GM18861 (cell line): ENCODE measurements at regions not wholly inside any gene's neighbourhood (a gene's known extent, or its start where the extent isn't known, plus 50 kb on each side); places are given as distances from the start of the nearest gene placed in this dataset.
"Not testable (repeated sequence)": the region's sequence is repeated elsewhere in the genome, so short reads cannot be mapped to it uniquely, and the experiment has no call there.

Experiments
- ATAC-seq: cut with Tn5 transposase; IDR thresholded peaks from one replicate; pipeline ENCODE4 v1.9.1; 2021; ENCODE audit not compliant: unreplicated experiment

DNA sequence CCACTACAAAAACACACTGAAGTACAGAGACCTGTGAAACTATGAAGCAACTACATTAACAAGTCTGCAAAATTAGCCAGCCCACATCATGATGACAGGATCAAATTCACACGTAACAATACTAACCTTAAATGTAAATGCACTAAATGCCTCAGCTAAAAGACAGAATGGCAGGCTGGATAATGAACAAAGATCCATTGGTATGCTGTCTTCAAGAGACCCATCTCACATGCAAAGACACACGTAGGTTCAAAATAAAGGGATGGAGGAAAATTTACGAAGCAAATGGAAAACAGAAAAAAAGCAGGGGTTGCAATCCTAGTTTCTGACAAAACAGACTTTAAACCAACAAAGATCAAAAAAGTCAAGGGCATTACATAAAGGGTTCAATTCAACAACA, 120.1 kb upstream of the OSTN start:
- ATAC-seq: not testable (repeated sequence)

DNA sequence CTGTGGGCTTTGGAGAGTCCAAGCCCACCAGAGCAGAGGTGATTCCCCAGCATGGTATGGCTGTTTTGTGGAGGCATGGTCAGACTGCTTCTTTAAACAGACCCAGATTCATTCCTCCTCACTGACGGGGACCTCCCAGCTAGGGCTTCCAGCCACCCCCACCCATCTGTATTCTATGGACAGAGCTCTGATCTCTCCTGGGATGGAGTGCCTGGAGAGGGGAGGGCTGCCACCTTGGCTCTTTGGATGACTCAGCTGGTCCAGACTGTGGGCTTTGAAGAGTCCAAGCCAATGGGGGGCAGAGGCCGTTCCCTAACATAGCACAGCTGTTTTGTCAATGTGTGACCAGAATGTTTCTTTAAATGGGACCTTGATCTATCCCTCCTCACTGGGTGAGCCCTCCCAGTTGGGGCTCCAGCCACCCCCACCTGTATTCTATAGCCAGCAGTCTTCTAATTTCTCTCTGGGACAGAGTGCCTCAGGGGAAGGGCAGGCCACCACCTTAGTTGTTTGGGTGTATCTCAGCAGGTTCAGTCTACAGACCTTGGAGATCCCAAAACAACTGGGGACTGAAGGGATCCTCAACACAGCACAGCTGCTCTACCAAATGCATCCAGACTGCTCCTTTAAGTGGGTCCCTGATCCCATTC, 122.0 kb upstream of the OSTN start:
- ATAC-seq: no peak

DNA sequence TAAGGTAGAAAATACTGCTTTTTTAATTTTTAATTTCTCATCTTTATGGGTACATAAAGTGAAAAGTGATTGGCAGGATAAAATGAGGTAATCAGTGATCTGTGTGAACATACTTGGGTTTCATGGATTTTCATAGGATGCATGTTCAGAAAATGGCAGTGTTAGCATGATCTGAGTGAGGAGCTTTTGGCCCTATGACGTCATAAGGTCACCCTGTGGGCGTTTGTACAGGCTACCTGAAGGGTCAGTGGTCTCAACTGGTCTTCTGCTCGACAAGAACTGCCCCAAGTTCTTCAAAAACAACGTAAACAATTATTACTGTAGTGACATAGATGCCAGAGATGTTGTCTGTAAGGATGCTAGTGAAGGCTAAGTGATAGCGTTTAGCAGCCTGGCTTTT, 124.5 kb upstream of the OSTN start:
- ATAC-seq: no peak

DNA sequence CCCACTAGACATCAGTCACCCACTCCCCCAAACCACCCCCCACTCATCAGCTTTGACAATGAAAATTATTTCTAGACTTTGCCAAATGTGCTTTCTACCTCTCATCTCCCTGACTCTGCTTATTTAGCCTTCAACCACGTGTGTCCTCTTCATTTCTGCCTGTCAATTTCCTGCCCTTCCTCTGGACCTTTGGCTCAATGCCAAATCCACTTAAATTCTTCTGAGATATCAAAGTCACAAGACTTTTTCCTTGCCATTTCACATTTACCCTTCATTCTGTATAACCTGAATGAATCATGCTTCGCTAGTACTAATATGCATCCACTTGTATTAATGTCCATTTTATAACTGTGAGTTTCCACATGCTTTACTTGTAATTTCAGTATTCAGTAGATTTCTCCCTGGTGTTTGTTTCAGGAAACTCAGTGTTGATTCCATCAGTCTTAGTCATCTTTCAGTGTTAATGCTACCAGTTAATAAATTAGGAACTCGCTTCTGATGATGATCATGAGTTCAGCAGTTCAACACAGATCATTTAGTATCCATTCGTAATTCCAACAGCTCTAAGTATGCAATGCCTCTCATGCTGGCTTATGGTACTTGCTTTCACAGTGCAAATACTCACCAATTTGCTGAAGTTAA, 128.2 kb upstream of the OSTN start:
- no peak for ATAC-seq

DNA sequence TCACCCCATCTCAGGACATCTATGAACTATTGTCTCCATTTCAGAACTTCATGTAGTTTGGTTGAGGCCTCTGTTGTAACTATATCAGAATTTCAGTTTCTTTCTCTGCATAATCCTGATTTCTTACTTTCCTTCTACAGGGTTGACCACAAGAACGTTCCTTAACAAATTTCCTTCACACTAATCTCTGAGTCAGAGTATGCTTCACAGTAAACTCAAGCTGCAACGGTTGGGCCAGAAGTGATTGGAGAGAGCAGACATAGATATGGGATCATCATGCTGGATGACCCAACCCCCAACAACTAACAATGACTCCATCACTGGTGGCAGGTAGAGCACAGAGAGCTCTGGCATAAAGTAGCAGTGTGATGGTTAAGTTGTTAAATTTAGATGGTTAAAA, 128.8 kb upstream of the OSTN start:
- no peak for ATAC-seq

DNA sequence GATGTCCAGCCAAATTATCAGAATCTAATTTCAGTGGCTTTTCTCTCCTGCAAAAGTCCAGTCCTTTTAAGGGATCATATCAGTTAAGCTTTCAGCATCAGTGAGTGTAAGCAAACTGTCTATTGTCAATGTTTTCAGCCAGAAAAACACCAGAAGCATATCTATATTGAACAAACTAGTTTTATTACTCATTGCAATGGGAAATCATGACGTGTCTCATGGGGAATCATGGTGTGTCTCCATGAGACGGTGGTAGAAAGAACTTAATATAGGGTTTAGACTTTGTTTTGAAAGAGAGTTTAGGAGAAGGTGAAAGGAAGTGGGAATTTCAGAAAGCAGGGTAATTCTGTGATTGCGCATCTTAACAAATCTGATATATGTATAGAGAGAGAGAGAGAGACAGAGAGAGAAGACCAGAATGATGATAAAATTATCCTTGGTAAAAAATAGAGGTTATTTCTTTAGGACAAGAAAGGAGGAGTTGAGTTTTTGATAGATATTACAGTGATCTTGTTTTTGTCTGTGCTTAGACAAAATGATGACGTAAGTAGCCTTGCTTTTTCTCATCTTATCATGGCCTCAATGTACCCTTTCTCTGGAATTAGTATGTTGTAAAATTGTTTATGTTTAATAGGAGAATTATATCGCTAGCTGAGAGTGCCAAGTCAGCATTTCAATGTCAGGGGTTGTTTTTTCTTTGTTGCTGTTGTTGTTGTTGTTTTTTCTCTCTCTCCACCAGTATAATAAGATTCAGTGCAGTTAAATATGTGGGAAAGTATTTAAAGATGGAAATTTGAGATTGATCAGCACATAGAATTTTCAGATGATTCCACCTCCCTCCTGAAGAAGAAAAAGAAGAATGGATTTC, 129.9 kb upstream of the OSTN start:
- no peak for ATAC-seq

DNA sequence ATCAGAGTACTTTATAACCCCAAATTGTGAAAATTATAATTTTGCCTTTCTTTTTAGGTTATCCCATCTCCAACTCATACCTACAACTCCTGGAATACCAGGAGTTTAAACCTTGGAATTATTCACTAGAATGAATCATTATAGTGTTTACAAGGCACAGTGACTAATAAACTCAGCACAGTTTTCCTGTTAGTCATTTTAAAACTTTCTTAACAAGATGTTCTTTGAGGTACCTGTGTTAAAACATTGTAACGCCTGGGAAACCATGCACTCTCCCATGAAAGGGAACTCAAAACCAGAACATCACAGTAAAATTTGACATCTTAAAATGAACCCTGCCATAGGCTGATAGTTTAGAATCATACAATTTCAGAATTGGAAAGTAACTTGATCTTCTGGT, 132.4 kb upstream of the OSTN start:
- ATAC-seq: peak; percentile 69

DNA sequence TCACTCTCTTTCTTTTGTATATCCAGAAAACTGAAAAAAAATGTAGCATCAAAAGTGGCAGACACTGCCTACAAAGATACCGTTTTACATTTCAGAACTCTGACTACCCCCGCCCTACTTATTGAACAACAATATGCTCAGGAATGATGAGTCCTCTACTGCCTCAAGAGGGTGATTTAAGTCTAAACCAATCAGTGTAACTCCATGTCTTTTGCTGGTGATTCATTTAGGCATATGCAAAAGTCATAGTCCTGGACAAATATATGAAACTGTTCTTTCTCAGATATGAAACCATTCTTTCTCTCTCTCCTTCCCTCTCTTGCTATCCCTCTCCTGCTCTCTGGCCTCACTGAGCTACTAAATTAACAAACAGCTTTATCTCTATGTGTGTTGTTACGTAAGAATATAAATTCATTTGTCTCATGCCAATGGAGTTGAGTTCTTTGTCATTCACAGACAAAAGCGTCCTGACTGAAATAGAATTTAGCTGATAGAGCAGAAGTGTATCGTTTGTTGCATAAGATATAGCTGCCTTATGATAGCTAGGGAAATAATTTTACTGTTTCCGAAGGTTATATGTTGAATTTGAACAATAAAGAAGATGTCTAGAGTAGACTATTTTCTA, 133.7 kb upstream of the OSTN start:
- no peak for ATAC-seq

DNA sequence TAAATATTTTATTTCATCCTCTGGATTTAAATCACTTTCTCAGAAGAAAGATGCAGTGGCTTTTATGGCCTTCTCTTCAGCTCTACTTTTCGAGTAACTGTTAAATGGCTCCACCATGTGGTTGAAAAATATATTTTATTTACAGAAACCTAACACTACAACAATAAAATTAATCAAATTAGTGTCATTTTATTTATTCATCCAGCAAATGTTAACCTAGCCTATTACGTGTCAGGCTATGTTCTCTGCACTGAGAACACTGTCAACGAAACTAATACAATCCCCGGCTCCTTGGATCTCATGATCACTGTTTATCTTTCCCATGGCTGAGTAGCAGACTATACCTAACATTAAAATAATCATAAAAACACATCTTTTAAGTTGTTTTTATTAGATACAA, 148.0 kb upstream of the OSTN start:
- no peak for ATAC-seq

DNA sequence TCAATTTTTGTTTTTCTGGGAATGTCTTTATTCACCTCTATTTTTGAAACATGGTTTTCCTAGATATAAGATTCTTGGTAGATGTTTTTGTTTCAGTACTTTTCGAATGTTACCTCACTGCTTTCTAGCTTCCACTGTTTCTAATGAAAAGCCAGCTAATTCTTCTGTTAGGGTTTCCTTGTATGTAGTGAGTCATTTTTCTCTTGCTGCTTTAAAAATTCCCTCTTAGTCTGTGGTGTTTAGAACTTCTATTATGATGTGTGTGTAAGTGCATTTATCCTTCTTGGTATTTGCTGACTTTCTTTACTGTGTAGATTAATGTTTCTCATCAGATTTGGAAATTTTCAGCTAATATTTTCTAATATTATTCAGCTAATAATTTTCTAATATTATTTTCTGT, 151.1 kb upstream of the OSTN start:
- no peak for ATAC-seq

DNA sequence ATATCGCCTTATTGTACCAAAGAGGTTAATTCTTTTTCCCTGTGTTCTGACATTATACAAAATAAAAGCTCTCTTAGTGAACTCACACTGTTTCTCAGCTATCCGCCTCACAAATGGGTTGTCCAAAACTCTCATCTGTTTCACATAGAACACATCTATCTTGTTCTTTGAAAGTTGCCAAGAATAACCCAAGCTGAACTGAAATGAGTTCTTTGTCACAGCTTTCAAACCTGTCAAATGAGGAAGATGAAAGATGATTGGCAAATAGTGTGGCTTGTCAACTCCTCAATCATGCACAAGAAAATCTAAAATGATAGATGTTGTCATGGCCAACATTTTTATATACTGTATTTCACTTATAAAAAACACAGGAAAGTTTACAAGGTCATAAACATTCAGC, 168.1 kb upstream of the OSTN start:
- no peak for ATAC-seq

DNA sequence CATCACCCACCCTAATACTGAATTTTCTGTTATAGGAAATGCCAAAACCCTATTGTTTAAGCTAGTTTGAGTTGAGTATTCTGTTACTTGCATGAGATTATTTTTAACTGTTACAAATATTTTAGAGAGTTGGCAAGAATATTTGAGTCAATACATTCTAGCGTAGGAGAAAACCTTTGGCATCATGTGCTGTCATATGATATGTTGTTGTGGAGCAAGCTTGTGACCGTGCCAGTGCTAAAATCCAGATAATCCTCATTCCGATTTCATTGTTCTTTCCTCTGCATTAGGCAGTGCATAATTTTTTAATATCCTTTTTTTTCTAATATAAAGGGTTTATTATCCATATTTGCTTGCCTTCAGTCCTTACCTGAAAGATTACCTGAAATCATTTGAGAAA, 168.0 kb upstream of the GMNC start:
- no peak for ATAC-seq

DNA sequence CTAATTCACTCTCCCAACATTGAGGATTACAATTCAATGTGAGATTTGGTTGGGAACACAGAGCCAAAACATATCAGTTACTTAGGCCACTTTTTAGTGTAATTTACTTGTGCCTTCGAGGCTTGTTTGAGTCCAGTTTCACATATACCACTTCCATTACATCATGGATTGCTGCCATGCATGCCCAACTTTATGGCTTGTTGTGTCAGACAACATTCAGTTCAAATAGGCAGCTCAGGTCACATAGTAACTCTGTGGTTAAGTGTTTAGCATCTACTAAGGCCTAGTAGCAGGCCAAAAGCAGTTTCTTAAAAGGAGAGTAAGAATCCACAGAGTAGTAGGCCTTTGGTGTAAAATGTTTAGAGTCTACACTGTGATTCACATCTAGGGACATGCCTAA, 164.3 kb upstream of the GMNC start:
- ATAC-seq: no peak

DNA sequence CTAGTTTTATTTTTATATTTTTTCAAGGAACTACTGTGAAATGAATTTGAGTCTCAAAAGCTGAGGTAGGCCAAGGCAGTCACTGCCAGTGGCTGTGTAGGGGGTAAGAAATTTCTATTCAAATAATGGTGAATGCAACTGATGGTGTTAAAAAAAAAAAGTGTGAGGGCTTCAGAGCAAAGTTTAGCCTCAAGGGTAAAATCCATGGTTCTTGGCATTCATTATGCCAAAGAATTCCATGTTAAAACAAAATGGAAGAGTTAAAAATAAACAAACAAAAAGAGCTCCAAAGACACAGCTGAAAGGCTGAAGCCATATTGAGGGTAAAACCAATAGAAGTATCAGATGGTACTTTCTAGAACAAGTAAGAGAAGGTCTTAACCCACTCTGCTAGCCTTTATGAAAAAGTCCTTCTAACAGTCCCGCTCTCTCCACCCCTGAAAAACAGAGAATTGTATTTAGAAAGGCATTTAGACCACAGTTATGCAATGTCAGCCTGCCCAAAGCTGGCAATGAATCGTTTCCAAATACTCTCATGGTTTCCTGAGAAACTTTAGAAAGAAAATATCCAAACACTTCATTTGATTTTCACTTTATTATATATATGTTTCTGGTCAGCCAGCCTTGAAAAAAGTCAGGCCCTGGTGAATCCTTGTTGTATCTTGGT, 158.4 kb upstream of the GMNC start:
- no peak for ATAC-seq

DNA sequence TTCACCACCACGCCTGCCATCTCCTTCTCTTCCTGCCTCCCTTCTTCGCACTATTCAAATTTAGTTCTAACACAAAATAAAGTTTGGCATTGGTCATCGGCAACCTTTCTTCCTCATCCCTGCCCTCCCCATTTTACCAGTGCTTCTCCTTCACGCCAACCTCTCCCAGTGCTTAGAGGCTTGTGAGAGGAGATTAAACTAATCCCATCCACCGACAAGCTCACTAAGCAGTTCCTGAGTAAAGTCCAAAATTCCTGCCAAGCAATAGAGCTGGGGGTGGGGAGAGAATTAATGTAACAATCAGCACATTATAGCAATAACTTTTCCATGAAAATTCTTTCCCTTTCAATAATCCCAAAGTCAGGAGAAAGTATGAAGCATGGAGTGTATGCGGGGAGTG, 157.4 kb upstream of the GMNC start:
- no peak for ATAC-seq

DNA sequence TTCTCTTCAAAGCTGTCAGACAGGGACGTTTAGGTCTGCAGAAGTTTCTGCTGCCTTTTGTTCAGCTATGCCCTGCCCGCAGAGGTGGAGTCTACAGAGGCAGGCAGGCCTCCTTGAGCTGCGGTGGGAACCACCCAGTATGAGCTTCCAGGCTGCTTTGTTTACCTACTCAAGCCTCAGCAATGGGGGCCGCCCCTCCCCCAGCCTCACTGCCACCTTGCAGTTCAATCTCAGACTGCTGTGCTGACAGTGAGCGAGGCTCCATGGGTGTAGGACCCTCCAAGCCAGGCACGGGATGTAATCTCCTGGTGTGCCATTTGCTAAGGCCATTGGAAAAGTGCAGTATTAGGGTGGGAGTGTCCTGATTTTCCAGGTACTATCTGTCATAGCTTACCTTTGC, 153.5 kb upstream of the GMNC start:
- ATAC-seq: not testable (repeated sequence)

DNA sequence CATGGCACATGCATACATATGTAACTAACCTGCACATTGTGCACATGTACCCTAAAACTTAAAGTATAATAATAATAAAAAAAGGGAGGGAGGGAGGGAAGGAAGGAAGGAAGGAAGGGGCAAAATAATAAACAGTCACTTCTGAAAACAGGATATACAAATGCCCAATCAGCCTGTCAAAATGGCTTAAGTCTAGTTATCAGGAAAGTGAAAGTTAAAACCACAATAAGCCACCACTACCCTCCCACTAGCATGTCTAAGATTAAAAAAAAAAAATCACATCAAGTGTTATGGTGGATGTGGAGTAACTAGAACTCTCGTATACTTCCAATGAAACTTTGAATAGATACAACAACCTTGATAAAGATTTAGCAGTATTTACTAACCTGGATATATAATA, 145.6 kb upstream of the GMNC start:
- ATAC-seq: peak; percentile 79

DNA sequence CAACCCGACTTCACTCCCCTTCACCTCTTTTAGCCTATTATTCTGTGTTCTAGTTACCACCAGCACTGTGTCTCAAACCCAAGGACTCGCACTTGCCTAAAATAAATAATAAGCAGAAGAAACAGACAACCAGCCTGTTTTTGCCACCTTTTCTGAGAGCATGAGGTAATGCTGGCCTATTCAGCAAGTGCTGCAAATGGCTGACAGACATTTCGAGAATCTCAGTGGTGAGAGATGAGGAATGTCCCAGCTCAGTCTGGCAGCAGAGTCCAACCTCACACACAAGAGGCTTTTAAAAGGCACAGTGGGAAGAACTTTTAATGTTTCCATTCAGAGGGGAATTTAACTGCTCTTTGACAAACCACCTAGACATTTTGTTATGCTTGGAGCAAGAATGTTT, 143.3 kb upstream of the GMNC start:
- peak; percentile 51 for ATAC-seq

DNA sequence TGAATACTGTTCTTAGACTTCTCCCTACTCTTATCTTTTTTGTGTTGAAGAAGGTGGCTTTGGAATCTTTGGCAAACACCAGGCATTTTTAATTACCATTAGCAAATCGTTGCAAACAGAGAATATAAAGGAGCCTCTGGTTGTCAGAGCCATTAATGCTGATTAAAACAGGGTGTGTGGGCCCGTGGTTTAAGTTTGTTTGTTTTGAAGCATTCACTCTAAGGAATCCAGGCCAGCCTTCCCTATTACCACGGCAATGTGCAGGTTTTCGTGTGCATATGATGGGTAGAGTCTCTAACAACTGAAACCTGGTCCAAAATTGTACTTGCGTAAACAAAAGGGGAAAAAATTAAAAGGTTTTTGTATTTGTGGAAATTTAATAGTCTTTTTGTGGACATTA, 141.2 kb upstream of the GMNC start:
- ATAC-seq: no peak

DNA sequence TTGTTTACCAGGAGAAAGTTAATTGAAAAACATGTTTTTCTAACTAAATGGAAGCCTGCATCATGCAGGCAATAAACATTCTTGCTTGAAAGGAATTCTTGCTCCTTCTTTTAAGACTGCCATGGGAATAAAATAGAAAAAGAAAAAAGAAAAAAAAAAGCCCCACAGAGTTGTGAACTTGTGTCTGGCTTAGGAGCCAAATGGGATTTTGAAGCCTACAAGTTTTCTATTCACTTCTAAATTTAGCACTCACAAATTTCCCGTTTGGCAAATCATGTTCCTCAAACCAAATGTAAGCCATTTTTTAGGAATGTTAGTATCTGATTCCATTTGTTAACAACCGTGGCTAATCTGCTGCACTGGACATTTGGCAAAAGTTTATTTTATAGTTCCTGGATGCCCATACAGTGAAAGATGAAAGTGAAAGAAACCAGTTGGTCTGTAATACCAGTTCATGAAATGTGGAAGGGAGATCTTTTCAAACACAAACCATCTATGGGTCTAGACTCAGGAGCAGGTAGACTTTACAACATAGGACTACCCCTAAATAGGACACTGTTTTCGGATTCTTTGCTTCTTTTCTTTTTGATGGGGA, 133.8 kb upstream of the GMNC start:
- no peak for ATAC-seq

DNA sequence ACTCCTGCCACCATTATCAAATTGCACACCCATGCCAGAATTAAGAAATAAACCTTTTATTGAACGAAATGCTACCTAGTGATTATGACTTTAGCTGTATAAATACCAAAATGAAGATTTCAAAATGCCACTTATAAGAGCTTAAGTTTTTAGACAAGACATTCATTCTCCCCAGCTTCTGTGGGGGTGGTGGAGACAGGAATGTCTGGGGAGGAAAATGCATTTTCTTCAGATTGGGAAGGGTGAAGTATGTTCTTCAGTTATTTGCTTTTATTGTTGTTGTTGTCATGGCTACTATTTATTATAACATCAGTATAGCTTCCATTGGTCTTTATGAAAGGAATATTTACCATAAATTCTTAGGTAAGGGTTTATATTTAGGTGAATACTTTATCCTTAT, 132.7 kb upstream of the GMNC start:
- ATAC-seq: no peak
